Endothelial cell of umbilical vein (primary cell): ENCODE measurements at regions not wholly inside any gene's neighbourhood (a gene's known extent, or its start where the extent isn't known, plus 50 kb on each side); places are given as distances from the start of the nearest gene placed in this dataset.

Experiments used
- BruUV-seq: library from RNA; stranded (reverse); fragments of 400-500 nt; replicated peaks from 2 replicates; lab custom pipeline; 2021; lab: Mats Ljungman, UMichigan
- CTCF ChIA-PET: fragments of 300-600, 350-600 bp; sonication (Branson Sonifier 250); formaldehyde crosslinking; loops from one replicate; lab custom pipeline; 2021; ENCODE audit warnings: antibody characterized with exemption, inconsistent platforms; lab: Charles Lee
- POLR2A ChIA-PET: fragments of 300-600, 350-600 bp; sonication (Branson Sonifier 250); formaldehyde crosslinking; loops from one replicate; lab custom pipeline; 2021; ENCODE audit warnings: antibody characterized with exemption, inconsistent platforms; lab: Charles Lee
- DNase-seq: peaks from one replicate; pipeline ENCODE4 v3.0.0-alpha.2; 2011; ENCODE audit warnings: low read depth, low spot score
- FAIRE-seq: peaks from 2 replicates; lab custom pipeline; 2011; peaks lifted over from hg19 to GRCh38; lab: Jason Lieb, UNC
- H2AFZ ChIP-seq: 2 replicates; pipeline ENCODE4 v1.6.0; 2012; ENCODE audit warnings: low read depth, low read length, control low read depth, inconsistent platforms
- H3K27ac ChIP-seq: 2 replicates; pipeline ENCODE4 v1.5.1; 2011; ENCODE audit warnings: low read depth, mild to moderate bottlenecking, control low read depth, low read length, moderate library complexity; ENCODE audit not compliant: insufficient read depth
- H3K27me3 ChIP-seq, 2 experiments: 2 replicates each; pipeline versions ENCODE4 v1.6.0 to v1.6.1; 2011; ENCODE audit warnings: low read length in 2 of 2, mixed read lengths in 1 of 2; ENCODE audit not compliant: control insufficient read depth in 2 of 2, insufficient read depth in 2 of 2
- H3K36me3 ChIP-seq, 2 experiments: 2 replicates in 1 of 2; 3 replicates in 1 of 2; pipeline ENCODE4 v1.5.1; 2011; ENCODE audit warnings: low read length in 2 of 2, mild to moderate bottlenecking in 1 of 2, moderate library complexity in 1 of 2; ENCODE audit not compliant: control insufficient read depth in 2 of 2, insufficient read depth in 2 of 2; ENCODE audit errors: extremely low read depth in 1 of 2
- H3K4me1 ChIP-seq: 3 replicates; pipeline ENCODE4 v1.5.1; 2011; ENCODE audit warnings: mild to moderate bottlenecking, low read length; ENCODE audit not compliant: control insufficient read depth, insufficient read depth; ENCODE audit errors: extremely low read depth
- H3K4me2 ChIP-seq: 2 replicates; pipeline ENCODE4 v1.6.1; 2011; ENCODE audit warnings: low read length, control low read depth, mixed read lengths; ENCODE audit not compliant: insufficient read depth
- H3K4me3 ChIP-seq, 3 experiments: fragments of 200-600 bp in 1 of 3; sonication (generic), shearing (Covaris generic) in 1 of 3; replicated peaks in 1 of 3; 2 replicates each; pipeline ENCODE4 v1.5.1; 2011 to 2016; ENCODE audit warnings: control low read depth in 3 of 3, low read length in 3 of 3, mild to moderate bottlenecking in 2 of 3, inconsistent platforms in 1 of 3, low read depth in 1 of 3, moderate library complexity in 1 of 3; ENCODE audit not compliant: insufficient read depth in 1 of 3
- H3K79me2 ChIP-seq: 2 replicates; pipeline ENCODE4 v1.6.0; 2012; ENCODE audit warnings: low read length, inconsistent platforms; ENCODE audit not compliant: control insufficient read depth, insufficient read depth
- H3K9ac ChIP-seq: replicated peaks from 2 replicates; pipeline ENCODE3; 2011; ENCODE audit warnings: low read length, control low read depth; ENCODE audit not compliant: insufficient read depth; ENCODE audit errors: extremely low read depth
- H3K9me1 ChIP-seq: replicated peaks from 3 replicates; pipeline ENCODE4 v1.6.0; 2011; ENCODE audit warnings: mild to moderate bottlenecking, low read length; ENCODE audit not compliant: control insufficient read depth, insufficient read depth; ENCODE audit errors: extremely low read depth
- H3K9me3 ChIP-seq: replicated peaks from 2 replicates; pipeline ENCODE4 v1.5.1; 2012; ENCODE audit warnings: low read length, inconsistent platforms; ENCODE audit not compliant: control insufficient read depth, insufficient read depth
- H4K20me1 ChIP-seq: replicated peaks from 2 replicates; pipeline ENCODE3; 2011; ENCODE audit warnings: mild to moderate bottlenecking, low read length; ENCODE audit not compliant: control insufficient read depth, insufficient read depth; ENCODE audit errors: extremely low read depth
- EZH2 ChIP-seq: IDR thresholded peaks from 2 replicates; pipeline ENCODE4 v1.6.1; 2012; ENCODE audit warnings: borderline replicate concordance, low read depth, mild to moderate bottlenecking, moderate library complexity, low read length, inconsistent platforms; ENCODE audit not compliant: severe bottlenecking
- FOS ChIP-seq: IDR thresholded peaks from 2 replicates; pipeline ENCODE4 v1.6.1; 2011; ENCODE audit warnings: mild to moderate bottlenecking, low read length, moderate library complexity, borderline replicate concordance; ENCODE audit not compliant: insufficient read depth
- GATA2 ChIP-seq: IDR thresholded peaks from 2 replicates; pipeline ENCODE4 v1.7.0; 2011; ENCODE audit warnings: low read depth, mild to moderate bottlenecking, moderate library complexity, mixed read lengths, low read length; ENCODE audit not compliant: insufficient read length, insufficient read depth
- JUN ChIP-seq: IDR thresholded peaks from 2 replicates; pipeline ENCODE4 v1.6.1; 2011; ENCODE audit warnings: borderline replicate concordance, low read depth; ENCODE audit not compliant: insufficient read length, insufficient read depth
- MYC ChIP-seq: IDR thresholded peaks from one replicate; pipeline ENCODE4 v1.6.1; 2011; ENCODE audit warnings: mild to moderate bottlenecking, low read depth, low read length
- POLR2A ChIP-seq: IDR thresholded peaks from 2 replicates; pipeline ENCODE4 v1.6.1; 2012; ENCODE audit warnings: low read depth, mild to moderate bottlenecking, control low read depth, low read length
- POLR2AphosphoS5 ChIP-seq: IDR thresholded peaks from 2 replicates; pipeline ENCODE4 v1.6.1; 2012; ENCODE audit warnings: low read depth, mild to moderate bottlenecking, control low read depth, low read length, moderate library complexity; ENCODE audit not compliant: insufficient read depth
- dilution Hi-C: fragments of 300-500 bp; cut with MboI; formaldehyde crosslinking; loops from one replicate; pipeline ENCODE4 v1.15.0; 2019; ENCODE audit warnings: low sequenced_read_pairs; ENCODE audit not compliant: extremely low pct_ligation_motif_present
- intact Hi-C: fragments of 100-400 bp; cut with micrococcal nuclease; formaldehyde crosslinking; loops from one replicate; pipeline ENCODE4 v1.10.0; 2022
- TF ChIP-seq, protein P1 (sequence below), 2 donors: IDR thresholded peaks; 1 replicate in 1 of 2; 2 replicates in 1 of 2; pipeline ENCODE4 v1.5.1; 2011; ENCODE audit warnings: low read length in 2 of 2, mild to moderate bottlenecking in 2 of 2, moderate library complexity in 2 of 2, control low read depth in 1 of 2, inconsistent platforms in 1 of 2, low read depth in 1 of 2; ENCODE audit not compliant: insufficient read depth in 1 of 2; ENCODE audit errors: extremely low read depth in 1 of 2
- TF ChIP-seq, protein P2 (sequence below): IDR thresholded peaks from 2 replicates; pipeline ENCODE4 v1.6.1; 2011; ENCODE audit not compliant: insufficient read depth, insufficient read length

DNA sequence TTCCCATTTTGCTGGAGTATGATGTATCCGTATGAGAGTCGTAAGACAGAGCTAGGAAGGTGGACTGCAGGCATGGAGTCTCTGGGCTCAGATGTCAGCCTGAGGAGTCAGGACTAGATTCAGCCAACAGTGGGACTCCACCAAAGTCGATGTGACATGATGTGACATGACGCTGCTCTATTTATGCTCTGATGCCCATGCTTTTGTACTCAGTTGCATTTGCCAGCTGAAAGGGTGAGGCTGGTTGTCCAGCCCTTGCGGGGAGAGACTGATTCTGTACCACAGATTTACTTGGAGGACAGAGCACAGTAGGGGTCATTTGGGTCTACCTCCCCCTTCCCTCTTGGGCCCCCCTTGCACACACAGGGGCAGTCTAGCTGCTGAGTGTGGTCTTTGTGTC lies 88.5 kb upstream of the ATG10 start:
- no TSS peak for BruUV-seq
- no peaks in the 10 kb centered on the region for H3K79me2 ChIP-seq
- no peaks in the 10 kb centered on the region for H3K9me3 ChIP-seq
- no peak for TF ChIP-seq POLR2A
- TF ChIP-seq, protein P1, sequence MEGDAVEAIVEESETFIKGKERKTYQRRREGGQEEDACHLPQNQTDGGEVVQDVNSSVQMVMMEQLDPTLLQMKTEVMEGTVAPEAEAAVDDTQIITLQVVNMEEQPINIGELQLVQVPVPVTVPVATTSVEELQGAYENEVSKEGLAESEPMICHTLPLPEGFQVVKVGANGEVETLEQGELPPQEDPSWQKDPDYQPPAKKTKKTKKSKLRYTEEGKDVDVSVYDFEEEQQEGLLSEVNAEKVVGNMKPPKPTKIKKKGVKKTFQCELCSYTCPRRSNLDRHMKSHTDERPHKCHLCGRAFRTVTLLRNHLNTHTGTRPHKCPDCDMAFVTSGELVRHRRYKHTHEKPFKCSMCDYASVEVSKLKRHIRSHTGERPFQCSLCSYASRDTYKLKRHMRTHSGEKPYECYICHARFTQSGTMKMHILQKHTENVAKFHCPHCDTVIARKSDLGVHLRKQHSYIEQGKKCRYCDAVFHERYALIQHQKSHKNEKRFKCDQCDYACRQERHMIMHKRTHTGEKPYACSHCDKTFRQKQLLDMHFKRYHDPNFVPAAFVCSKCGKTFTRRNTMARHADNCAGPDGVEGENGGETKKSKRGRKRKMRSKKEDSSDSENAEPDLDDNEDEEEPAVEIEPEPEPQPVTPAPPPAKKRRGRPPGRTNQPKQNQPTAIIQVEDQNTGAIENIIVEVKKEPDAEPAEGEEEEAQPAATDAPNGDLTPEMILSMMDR (IDR thresholded peaks at IDR 0.05; ENCODE audit: extremely low read depth in 1 of 2, insufficient read depth in 1 of 2, low read depth in 1 of 2, low read length in 2 of 2): no peak
- TF ChIP-seq FOS: no peak
- no peak for TF ChIP-seq GATA2
- TF ChIP-seq POLR2AphosphoS5: no peak
- TF ChIP-seq, protein P2, sequence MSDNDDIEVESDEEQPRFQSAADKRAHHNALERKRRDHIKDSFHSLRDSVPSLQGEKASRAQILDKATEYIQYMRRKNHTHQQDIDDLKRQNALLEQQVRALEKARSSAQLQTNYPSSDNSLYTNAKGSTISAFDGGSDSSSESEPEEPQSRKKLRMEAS: no peak
- no peak for TF ChIP-seq JUN
- no peak for TF ChIP-seq EZH2
- TF ChIP-seq MYC: no peak
- H3K27me3 ChIP-seq: peaks cover 3 to 12% of the 10 kb centered on the region in 2 experiments
- H3K9ac ChIP-seq: no peak overlapping the region
- H3K36me3 ChIP-seq: no peaks in the 10 kb centered on the region
- no peak overlapping the region for H3K4me3 ChIP-seq
- POLR2A ChIA-PET: no interaction called here
- H4K20me1 ChIP-seq: no peaks in the 10 kb centered on the region
- no peak overlapping the region for H3K4me2 ChIP-seq
- H3K9me1 ChIP-seq: no peaks in the 10 kb centered on the region
- DNase-seq (no peak), FAIRE-seq (no peak)
- CTCF ChIA-PET: interaction anchor here (1.1 to 1.5 kb wide), 2 partner anchors 8 to 11 kb away, joined by 3 to 5 read pairs; no protein-coding TSS in a partner anchor
- no peak overlapping the region for H3K27ac ChIP-seq
- H3K4me1 ChIP-seq: no peaks in the 10 kb centered on the region
- dilution Hi-C loops: no loop called here
- no peak overlapping the region for H2AFZ ChIP-seq
- intact Hi-C loops: no loop called here
